WTC11 (cell line): ENCODE measurements at regions not wholly inside any gene's neighbourhood (a gene's known extent, or its start where the extent isn't known, plus 50 kb on each side); places are given as distances from the start of the nearest gene placed in this dataset.

Experiments used
- ATAC-seq: fragments of 200-7000 bp; cut with Tn5 transposase; 2 replicates; pipeline ENCODE4 v1.10.0; 2021; ENCODE audit warnings: mild to moderate bottlenecking, moderate library complexity
- CTCF ChIA-PET: fragments of 300-600 bp; sonication (Branson Sonifier 250); formaldehyde crosslinking; loops from one replicate; lab custom pipeline; 2021; ENCODE audit warnings: antibody characterized with exemption; lab: Charles Lee
- POLR2A ChIA-PET: fragments of 350-600 bp; sonication (Branson Sonifier 250); formaldehyde crosslinking; loops from one replicate; lab custom pipeline; 2021; ENCODE audit warnings: antibody characterized with exemption; lab: Charles Lee
- DNase-seq: peaks from one replicate; pipeline ENCODE4 v3.0.0; 2021; ENCODE audit warnings: low spot score
- H3K27ac Mint-ChIP-seq: 2 replicates; pipeline ENCODE4 v1.8.0; 2021; ENCODE audit warnings: mixed read lengths
- H3K27me3 Mint-ChIP-seq: 2 replicates; pipeline ENCODE4 v1.8.0; 2021; ENCODE audit warnings: low read depth, mild to moderate bottlenecking, moderate library complexity, mixed read lengths
- H3K36me3 Mint-ChIP-seq: 2 replicates; pipeline ENCODE4 v1.8.0; 2021; ENCODE audit warnings: mixed read lengths
- H3K4me1 Mint-ChIP-seq: 2 replicates; pipeline ENCODE4 v1.8.0; 2022; ENCODE audit warnings: mixed read lengths
- H3K4me3 Mint-ChIP-seq: 2 replicates; pipeline ENCODE4 v1.8.0; 2021; ENCODE audit warnings: mild to moderate bottlenecking, moderate library complexity, mixed read lengths
- H3K9me3 Mint-ChIP-seq: 2 replicates; pipeline ENCODE4 v1.8.0; 2021; ENCODE audit warnings: mixed read lengths
- CTCF ChIP-seq: fragments of 200-600 bp; IDR thresholded peaks from 2 replicates; pipeline ENCODE4 v1.8.0; 2022; ENCODE audit warnings: antibody characterized with exemption
- ELF4 ChIP-seq: sonication (generic); formaldehyde crosslinking; IDR thresholded peaks from 2 replicates; pipeline ENCODE4 v1.8.1; 2022; ENCODE audit warnings: low read depth, mild to moderate bottlenecking, moderate library complexity, missing genetic modification reagents
- FOXK1 ChIP-seq: sonication (generic); formaldehyde crosslinking; IDR thresholded peaks from 2 replicates; pipeline ENCODE4 v1.8.0; 2022; ENCODE audit warnings: mild to moderate bottlenecking, moderate library complexity, missing genetic modification reagents
- GABPB1 ChIP-seq: sonication (generic); formaldehyde crosslinking; IDR thresholded peaks from 2 replicates; pipeline ENCODE4 v1.8.1; 2023; ENCODE audit warnings: mild to moderate bottlenecking, missing genetic modification reagents
- GRHL2 ChIP-seq: fragments of 250-450 bp; sonication (Bioruptor Pico); IDR thresholded peaks from 2 replicates; pipeline ENCODE4 v1.8.0; 2022; ENCODE audit warnings: mild to moderate bottlenecking, moderate library complexity; ENCODE audit not compliant: insufficient replicate concordance, severe bottlenecking
- HMGXB4 ChIP-seq: sonication (generic); formaldehyde crosslinking; IDR thresholded peaks from 2 replicates; pipeline ENCODE4 v1.8.1; 2023; ENCODE audit warnings: mild to moderate bottlenecking, moderate library complexity, missing genetic modification reagents
- IRF1 ChIP-seq: sonication (generic); formaldehyde crosslinking; IDR thresholded peaks from 2 replicates; pipeline ENCODE4 v1.8.0; 2023; ENCODE audit warnings: missing genetic modification reagents
- MAX ChIP-seq: sonication (generic); formaldehyde crosslinking; IDR thresholded peaks from 2 replicates; pipeline ENCODE4 v1.8.0; 2022; ENCODE audit warnings: mild to moderate bottlenecking, missing genetic modification reagents
- NFE2L1 ChIP-seq: sonication (generic); formaldehyde crosslinking; IDR thresholded peaks from 2 replicates; pipeline ENCODE4 v1.8.1; 2023; ENCODE audit warnings: missing genetic modification reagents
- TCF7 ChIP-seq: sonication (generic); formaldehyde crosslinking; IDR thresholded peaks from 2 replicates; pipeline ENCODE4 v1.8.0; 2022; ENCODE audit warnings: mild to moderate bottlenecking, low read depth, missing genetic modification reagents, moderate library complexity
- ZNF219 ChIP-seq: sonication (generic); formaldehyde crosslinking; IDR thresholded peaks from 2 replicates; pipeline ENCODE4 v1.8.0; 2023; ENCODE audit warnings: missing genetic modification reagents, mild to moderate bottlenecking, borderline replicate concordance
- ZNF416 ChIP-seq: fragments of 250-450 bp; sonication (Bioruptor Pico); IDR thresholded peaks from 2 replicates; pipeline ENCODE4 v1.9.0; 2021; ENCODE audit warnings: mild to moderate bottlenecking, inconsistent platforms
- TF ChIP-seq, protein P1 (sequence below): sonication (generic); formaldehyde crosslinking; IDR thresholded peaks from 2 replicates; pipeline ENCODE4 v1.8.1; 2023; ENCODE audit warnings: mild to moderate bottlenecking, missing genetic modification reagents, borderline replicate concordance
- TF ChIP-seq, protein P2 (sequence below): sonication (generic); formaldehyde crosslinking; IDR thresholded peaks from 2 replicates; pipeline ENCODE4 v1.8.1; 2022; ENCODE audit warnings: missing genetic modification reagents, borderline replicate concordance
- TF ChIP-seq, protein P3 (sequence below): sonication (generic); formaldehyde crosslinking; IDR thresholded peaks from 2 replicates; pipeline ENCODE4 v1.8.1; 2023; ENCODE audit warnings: mild to moderate bottlenecking, missing genetic modification reagents, moderate library complexity
- TF ChIP-seq, protein P4 (sequence below): sonication (generic); formaldehyde crosslinking; IDR thresholded peaks from 2 replicates; pipeline ENCODE4 v1.8.0; 2022; ENCODE audit warnings: mild to moderate bottlenecking, missing genetic modification reagents

GRCh38 chr14:30385925-30386324 lies 173.0 kb upstream of the G2E3 start:
- Mint-ChIP-seq H3K9me3 (no peaks in the 10 kb centered on the region), H3K27me3 (no peaks in the 10 kb centered on the region), H3K4me3 (no peak overlapping the region), H3K4me1 (peaks cover 6% of the 10 kb centered on the region; the same call in 1 of the 2 replicates), H3K36me3 (no peaks in the 10 kb centered on the region), H3K27ac (no peak overlapping the region)
- ATAC-seq (no peak), DNase-seq (no peak)
- CTCF ChIA-PET: interaction anchor here (1.9 to 3.1 kb wide), 2 partner anchors 11 to 115 kb away, joined by 4 to 16 read pairs; no protein-coding TSS in a partner anchor
- POLR2A ChIA-PET: no interaction called here
- TF ChIP-seq FOXK1 (CRISPR knock-in tag) (no peak), ZNF219 (no peak)

DNA sequence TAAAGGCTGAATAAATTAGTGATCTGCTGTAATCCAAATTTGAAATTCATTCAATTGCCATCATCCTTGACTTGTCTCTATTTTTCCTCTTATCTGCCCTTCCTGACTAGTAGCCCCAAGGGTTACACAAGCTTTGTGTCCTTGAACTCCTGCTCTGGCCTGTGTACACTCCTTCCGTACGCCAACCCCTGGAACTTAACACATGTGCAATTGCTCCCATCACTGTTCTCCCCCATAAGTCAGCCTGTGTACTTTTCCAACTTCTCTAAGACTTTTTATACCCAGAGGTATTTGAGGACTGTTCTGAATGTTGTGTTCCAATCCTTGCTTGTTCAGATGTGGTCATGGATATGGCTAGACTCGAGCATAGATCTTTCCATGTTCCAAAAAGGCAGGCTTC lies 171.1 kb upstream of the G2E3 start:
- no peak for ATAC-seq
- no peaks in the 10 kb centered on the region for H3K9me3 Mint-ChIP-seq

GRCh38 chr14:30389134-30389876 lies 169.7 kb upstream of the G2E3 start:
- ChIA-PET CTCF (interaction anchor here (1.2 to 1.9 kb wide), 2 partner anchors 14 kb away, joined by 6 to 7 read pairs; no protein-coding TSS in a partner anchor), POLR2A (no interaction called here)
- DNase-seq (no peak), ATAC-seq (no peak)
- H3K27me3 Mint-ChIP-seq: no peaks in the 10 kb centered on the region
- H3K4me3 Mint-ChIP-seq: no peak overlapping the region
- H3K36me3 Mint-ChIP-seq: no peaks in the 10 kb centered on the region
- no peaks in the 10 kb centered on the region for H3K9me3 Mint-ChIP-seq
- H3K4me1 Mint-ChIP-seq: peaks cover 6% of the 10 kb centered on the region; the same call in 1 of the 2 replicates
- H3K27ac Mint-ChIP-seq: no peak overlapping the region
- TF ChIP-seq, protein P1, sequence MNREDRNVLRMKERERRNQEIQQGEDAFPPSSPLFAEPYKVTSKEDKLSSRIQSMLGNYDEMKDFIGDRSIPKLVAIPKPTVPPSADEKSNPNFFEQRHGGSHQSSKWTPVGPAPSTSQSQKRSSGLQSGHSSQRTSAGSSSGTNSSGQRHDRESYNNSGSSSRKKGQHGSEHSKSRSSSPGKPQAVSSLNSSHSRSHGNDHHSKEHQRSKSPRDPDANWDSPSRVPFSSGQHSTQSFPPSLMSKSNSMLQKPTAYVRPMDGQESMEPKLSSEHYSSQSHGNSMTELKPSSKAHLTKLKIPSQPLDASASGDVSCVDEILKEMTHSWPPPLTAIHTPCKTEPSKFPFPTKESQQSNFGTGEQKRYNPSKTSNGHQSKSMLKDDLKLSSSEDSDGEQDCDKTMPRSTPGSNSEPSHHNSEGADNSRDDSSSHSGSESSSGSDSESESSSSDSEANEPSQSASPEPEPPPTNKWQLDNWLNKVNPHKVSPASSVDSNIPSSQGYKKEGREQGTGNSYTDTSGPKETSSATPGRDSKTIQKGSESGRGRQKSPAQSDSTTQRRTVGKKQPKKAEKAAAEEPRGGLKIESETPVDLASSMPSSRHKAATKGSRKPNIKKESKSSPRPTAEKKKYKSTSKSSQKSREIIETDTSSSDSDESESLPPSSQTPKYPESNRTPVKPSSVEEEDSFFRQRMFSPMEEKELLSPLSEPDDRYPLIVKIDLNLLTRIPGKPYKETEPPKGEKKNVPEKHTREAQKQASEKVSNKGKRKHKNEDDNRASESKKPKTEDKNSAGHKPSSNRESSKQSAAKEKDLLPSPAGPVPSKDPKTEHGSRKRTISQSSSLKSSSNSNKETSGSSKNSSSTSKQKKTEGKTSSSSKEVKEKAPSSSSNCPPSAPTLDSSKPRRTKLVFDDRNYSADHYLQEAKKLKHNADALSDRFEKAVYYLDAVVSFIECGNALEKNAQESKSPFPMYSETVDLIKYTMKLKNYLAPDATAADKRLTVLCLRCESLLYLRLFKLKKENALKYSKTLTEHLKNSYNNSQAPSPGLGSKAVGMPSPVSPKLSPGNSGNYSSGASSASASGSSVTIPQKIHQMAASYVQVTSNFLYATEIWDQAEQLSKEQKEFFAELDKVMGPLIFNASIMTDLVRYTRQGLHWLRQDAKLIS (CRISPR knock-in tag): no peak
- TF ChIP-seq TCF7 (no peak), ZNF416 (CRISPR knock-in tag) (no peak), HMGXB4 (no peak), MAX (CRISPR knock-in tag) (no peak), FOXK1 (CRISPR knock-in tag) (no peak), NFE2L1 (no peak), GRHL2 (no peak), IRF1 (CRISPR knock-in tag) (no peak)
- TF ChIP-seq, protein P2, sequence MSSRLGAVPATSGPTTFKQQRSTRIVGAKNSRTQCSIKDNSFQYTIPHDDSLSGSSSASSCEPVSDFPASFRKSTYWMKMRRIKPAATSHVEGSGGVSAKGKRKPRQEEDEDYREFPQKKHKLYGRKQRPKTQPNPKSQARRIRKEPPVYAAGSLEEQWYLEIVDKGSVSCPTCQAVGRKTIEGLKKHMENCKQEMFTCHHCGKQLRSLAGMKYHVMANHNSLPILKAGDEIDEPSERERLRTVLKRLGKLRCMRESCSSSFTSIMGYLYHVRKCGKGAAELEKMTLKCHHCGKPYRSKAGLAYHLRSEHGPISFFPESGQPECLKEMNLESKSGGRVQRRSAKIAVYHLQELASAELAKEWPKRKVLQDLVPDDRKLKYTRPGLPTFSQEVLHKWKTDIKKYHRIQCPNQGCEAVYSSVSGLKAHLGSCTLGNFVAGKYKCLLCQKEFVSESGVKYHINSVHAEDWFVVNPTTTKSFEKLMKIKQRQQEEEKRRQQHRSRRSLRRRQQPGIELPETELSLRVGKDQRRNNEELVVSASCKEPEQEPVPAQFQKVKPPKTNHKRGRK (CRISPR knock-in tag): no peak
- TF ChIP-seq, protein P3, sequence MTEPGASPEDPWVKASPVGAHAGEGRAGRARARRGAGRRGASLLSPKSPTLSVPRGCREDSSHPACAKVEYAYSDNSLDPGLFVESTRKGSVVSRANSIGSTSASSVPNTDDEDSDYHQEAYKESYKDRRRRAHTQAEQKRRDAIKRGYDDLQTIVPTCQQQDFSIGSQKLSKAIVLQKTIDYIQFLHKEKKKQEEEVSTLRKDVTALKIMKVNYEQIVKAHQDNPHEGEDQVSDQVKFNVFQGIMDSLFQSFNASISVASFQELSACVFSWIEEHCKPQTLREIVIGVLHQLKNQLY (CRISPR knock-in tag): no peak

More for the DNA sequence above, 171.1 kb upstream of the G2E3 start:
- no peak for DNase-seq
- POLR2A ChIA-PET: no interaction called here
- no peak overlapping the region for H3K4me3 Mint-ChIP-seq
- TF ChIP-seq CTCF: no peak
- TF ChIP-seq GABPB1 (CRISPR knock-in tag): peak; percentile 31; the same call in 1 of the 2 replicates
- TF ChIP-seq, protein P4, sequence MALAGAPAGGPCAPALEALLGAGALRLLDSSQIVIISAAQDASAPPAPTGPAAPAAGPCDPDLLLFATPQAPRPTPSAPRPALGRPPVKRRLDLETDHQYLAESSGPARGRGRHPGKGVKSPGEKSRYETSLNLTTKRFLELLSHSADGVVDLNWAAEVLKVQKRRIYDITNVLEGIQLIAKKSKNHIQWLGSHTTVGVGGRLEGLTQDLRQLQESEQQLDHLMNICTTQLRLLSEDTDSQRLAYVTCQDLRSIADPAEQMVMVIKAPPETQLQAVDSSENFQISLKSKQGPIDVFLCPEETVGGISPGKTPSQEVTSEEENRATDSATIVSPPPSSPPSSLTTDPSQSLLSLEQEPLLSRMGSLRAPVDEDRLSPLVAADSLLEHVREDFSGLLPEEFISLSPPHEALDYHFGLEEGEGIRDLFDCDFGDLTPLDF (CRISPR knock-in tag): no peak
- TF ChIP-seq ELF4: no peak
- CTCF ChIA-PET: no interaction called here
- peaks cover 6% of the 10 kb centered on the region; the same call in 1 of the 2 replicates for H3K4me1 Mint-ChIP-seq
- no peaks in the 10 kb centered on the region for H3K36me3 Mint-ChIP-seq
- H3K27me3 Mint-ChIP-seq: no peaks in the 10 kb centered on the region
- H3K27ac Mint-ChIP-seq: no peak overlapping the region
